HEK293 (cell line): ENCODE measurements at regions not wholly inside any gene's neighbourhood (a gene's known extent, or its start where the extent isn't known, plus 50 kb on each side); places are given as distances from the start of the nearest gene placed in this dataset.

Source experiments
- CTCF ChIA-PET: fragments of 350-600 bp; formaldehyde crosslinking; extraction: SDS; loops from one replicate; lab custom pipeline; 2021; ENCODE audit warnings: antibody characterized with exemption; lab: Yijun Ruan, JAX
- POLR2A ChIA-PET: fragments of 300-600 bp; formaldehyde crosslinking; extraction: SDS; loops from one replicate; lab custom pipeline; 2020; ENCODE audit warnings: antibody characterized with exemption, inconsistent platforms; lab: Yijun Ruan, JAX
- H3K27ac ChIP-seq: fragments of 200-500 bp; sonication (Bioruptor generic); 2 replicates; pipeline ENCODE4 v1.5.1; 2014; ENCODE audit warnings: low read depth, low read length, control low read depth, inconsistent platforms; ENCODE audit errors: extremely low read depth
- H3K36me3 ChIP-seq, 2 experiments: fragments of 200-500 bp in 1 of 2; sonication (Bioruptor generic) in 1 of 2; 1 replicate in 1 of 2; 2 replicates in 1 of 2; pipeline ENCODE4 v1.5.1; 2014 to 2017; ENCODE audit warnings: inconsistent platforms in 2 of 2, low read length in 2 of 2; ENCODE audit not compliant: control insufficient read depth in 2 of 2, insufficient read depth in 1 of 2
- H3K4me1 ChIP-seq: fragments of 200-500 bp; sonication (Bioruptor generic); 2 replicates; pipeline ENCODE4 v1.5.1; 2014; ENCODE audit warnings: mild to moderate bottlenecking, low read length, inconsistent platforms; ENCODE audit not compliant: control insufficient read depth, insufficient read depth
- H3K4me3 ChIP-seq: 2 replicates; pipeline ENCODE4 v1.5.1; 2011; ENCODE audit warnings: low read depth, mild to moderate bottlenecking, control low read depth, low read length, moderate library complexity
- H3K9me3 ChIP-seq: fragments of 200-500 bp; sonication (Bioruptor generic); 2 replicates; pipeline ENCODE4 v1.5.1; 2014; ENCODE audit warnings: low read depth, low read length, inconsistent platforms; ENCODE audit not compliant: control insufficient read depth, insufficient read depth
- BCL11A ChIP-seq: fragments of 450-650 bp; formaldehyde crosslinking; IDR thresholded peaks from 2 replicates; pipeline ENCODE4 v1.5.1; 2016; ENCODE audit warnings: low read depth, missing biosample characterization, missing genetic modification characterization
- IKZF3 ChIP-seq: fragments of 450-650 bp; IDR thresholded peaks from 2 replicates; pipeline ENCODE4 v1.5.0; 2018; ENCODE audit warnings: missing biosample characterization, mild to moderate bottlenecking, missing genetic modification characterization, moderate library complexity
- KLF1 ChIP-seq: fragments of 450-650 bp; formaldehyde crosslinking; IDR thresholded peaks from 2 replicates; pipeline ENCODE4 v1.5.1; 2016; ENCODE audit warnings: missing biosample characterization, missing genetic modification characterization
- OVOL3 ChIP-seq: fragments of 450-650 bp; formaldehyde crosslinking; IDR thresholded peaks from 2 replicates; pipeline ENCODE4 v1.5.1; 2016; ENCODE audit warnings: missing biosample characterization, missing genetic modification characterization
- RBAK ChIP-seq: fragments of 450-650 bp; formaldehyde crosslinking; IDR thresholded peaks from 2 replicates; pipeline ENCODE4 v1.5.1; 2016; ENCODE audit warnings: missing biosample characterization, missing genetic modification characterization
- SCRT2 ChIP-seq: fragments of 450-650 bp; formaldehyde crosslinking; IDR thresholded peaks from 2 replicates; pipeline ENCODE4 v1.5.1; 2016; ENCODE audit warnings: missing biosample characterization, missing genetic modification characterization
- TCF7L2 ChIP-seq: IDR thresholded peaks from 2 replicates; pipeline ENCODE4 v1.6.1; 2011; ENCODE audit warnings: low read depth, mild to moderate bottlenecking, inconsistent platforms, low read length, moderate library complexity, borderline replicate concordance
- YY2 ChIP-seq: fragments of 450-650 bp; formaldehyde crosslinking; IDR thresholded peaks from 2 replicates; pipeline ENCODE4 v1.5.1; 2016; ENCODE audit warnings: missing biosample characterization, missing genetic modification characterization
- ZBTB1 ChIP-seq: fragments of 450-650 bp; formaldehyde crosslinking; IDR thresholded peaks from 2 replicates; pipeline ENCODE4 v1.5.1; 2016; ENCODE audit warnings: missing biosample characterization, missing genetic modification characterization
- ZBTB20 ChIP-seq: fragments of 450-650 bp; formaldehyde crosslinking; IDR thresholded peaks from 2 replicates; pipeline ENCODE4 v1.5.1; 2016; ENCODE audit warnings: missing biosample characterization, missing genetic modification characterization
- ZFP41 ChIP-seq: fragments of 450-650 bp; formaldehyde crosslinking; IDR thresholded peaks from 2 replicates; pipeline ENCODE4 v1.5.1; 2016; ENCODE audit warnings: missing biosample characterization, missing genetic modification characterization, borderline replicate concordance
- ZNF157 ChIP-seq: fragments of 450-650 bp; formaldehyde crosslinking; IDR thresholded peaks from 2 replicates; pipeline ENCODE4 v1.5.1; 2016; ENCODE audit warnings: missing biosample characterization, missing genetic modification characterization
- ZNF169 ChIP-seq: fragments of 450-650 bp; formaldehyde crosslinking; IDR thresholded peaks from 2 replicates; pipeline ENCODE4 v1.5.1; 2016; ENCODE audit warnings: missing biosample characterization, missing genetic modification characterization
- ZNF311 ChIP-seq: fragments of 450-650 bp; formaldehyde crosslinking; IDR thresholded peaks from 2 replicates; pipeline ENCODE4 v1.5.1; 2017; ENCODE audit warnings: missing biosample characterization, missing genetic modification characterization, borderline replicate concordance
- ZNF350 ChIP-seq: fragments of 450-650 bp; formaldehyde crosslinking; IDR thresholded peaks from 2 replicates; pipeline ENCODE4 v1.5.0; 2017; ENCODE audit warnings: missing biosample characterization, mild to moderate bottlenecking, missing genetic modification characterization
- ZNF391 ChIP-seq: fragments of 450-650 bp; formaldehyde crosslinking; IDR thresholded peaks from 2 replicates; pipeline ENCODE4 v1.5.1; 2016; ENCODE audit warnings: low read depth, missing biosample characterization, missing genetic modification characterization, borderline replicate concordance
- ZNF394 ChIP-seq: fragments of 450-650 bp; formaldehyde crosslinking; IDR thresholded peaks from 2 replicates; pipeline ENCODE4 v1.5.1; 2016; ENCODE audit warnings: missing biosample characterization, missing genetic modification characterization, mild to moderate bottlenecking, moderate library complexity, borderline replicate concordance
- ZNF404 ChIP-seq: fragments of 450-650 bp; formaldehyde crosslinking; IDR thresholded peaks from 2 replicates; pipeline ENCODE4 v1.5.1; 2017; ENCODE audit warnings: missing biosample characterization, missing genetic modification characterization
- ZNF416 ChIP-seq: fragments of 450-650 bp; formaldehyde crosslinking; IDR thresholded peaks from 2 replicates; pipeline ENCODE4 v1.5.1; 2016; ENCODE audit warnings: missing biosample characterization, missing genetic modification characterization
- ZNF501 ChIP-seq: fragments of 450-650 bp; formaldehyde crosslinking; IDR thresholded peaks from 2 replicates; pipeline ENCODE4 v1.5.1; 2016; ENCODE audit warnings: missing biosample characterization, missing genetic modification characterization
- ZNF529 ChIP-seq: fragments of 450-650 bp; formaldehyde crosslinking; IDR thresholded peaks from 2 replicates; pipeline ENCODE4 v1.5.1; 2017; ENCODE audit warnings: missing genetic modification characterization, missing biosample characterization; ENCODE audit not compliant: insufficient replicate concordance
- ZNF600 ChIP-seq: fragments of 450-650 bp; formaldehyde crosslinking; IDR thresholded peaks from 2 replicates; pipeline ENCODE4 v1.5.1; 2016; ENCODE audit warnings: missing biosample characterization, missing genetic modification characterization
- ZNF670 ChIP-seq: fragments of 450-650 bp; formaldehyde crosslinking; IDR thresholded peaks from 2 replicates; pipeline ENCODE4 v1.5.1; 2016; ENCODE audit warnings: missing biosample characterization, missing genetic modification characterization, low read depth
- ZNF677 ChIP-seq: fragments of 450-650 bp; IDR thresholded peaks from 2 replicates; pipeline ENCODE4 v1.5.0; 2018; ENCODE audit warnings: missing biosample characterization, mild to moderate bottlenecking, missing genetic modification characterization, moderate library complexity
- TF ChIP-seq, protein P1 (sequence below): fragments of 450-650 bp; formaldehyde crosslinking; IDR thresholded peaks from 2 replicates; pipeline ENCODE4 v1.5.1; 2016; ENCODE audit warnings: missing biosample characterization, missing genetic modification characterization
- TF ChIP-seq, protein P2 (sequence below): fragments of 450-650 bp; formaldehyde crosslinking; IDR thresholded peaks from 2 replicates; pipeline ENCODE4 v1.5.1; 2016; ENCODE audit warnings: missing biosample characterization, missing genetic modification characterization
- TF ChIP-seq, protein P3 (sequence below): fragments of 450-650 bp; formaldehyde crosslinking; IDR thresholded peaks from 2 replicates; pipeline ENCODE4 v1.5.1; 2016; ENCODE audit warnings: missing biosample characterization, missing genetic modification characterization

DNA sequence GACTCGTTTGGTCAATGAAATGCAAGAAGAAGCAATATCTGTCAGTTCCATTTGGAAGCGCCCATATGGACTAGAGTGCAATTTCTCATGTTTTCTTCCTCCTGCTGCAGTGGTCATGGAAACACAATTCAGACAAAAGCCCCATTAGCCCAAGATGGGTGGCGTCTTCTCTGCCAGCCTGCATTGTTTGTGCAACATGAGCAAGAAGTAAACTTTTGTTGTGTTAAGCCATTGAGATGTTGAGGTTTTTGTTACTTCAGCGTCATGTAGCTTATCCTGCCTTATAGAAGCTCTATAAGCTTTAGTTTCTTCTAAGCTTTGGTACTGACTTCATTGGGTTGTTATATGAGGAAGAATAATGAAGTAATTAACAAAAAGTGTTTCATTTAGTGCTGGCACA is 137.4 kb downstream of the NPIPB5 start:
- POLR2A ChIA-PET, result no interaction called here
- Histone ChIP-seq H3K9me3 (no peaks in the 10 kb centered on the region), H3K27ac (no peak overlapping the region), H3K36me3 (no peaks in the 10 kb centered on the region), H3K4me3 (no peak overlapping the region)
- CTCF ChIA-PET, result no interaction called here
- no peak for TF ChIP-seq YY2 (tag by site-specific recombination)
- no peak for TF ChIP-seq ZNF501 (tag by site-specific recombination)
- no peak for TF ChIP-seq ZNF416 (tag by site-specific recombination)
- no peak for TF ChIP-seq ZFP41
- TF ChIP-seq BCL11A, result no peak
- no peak for TF ChIP-seq IKZF3
- TF ChIP-seq ZBTB20 (tag by site-specific recombination), result no peak
- TF ChIP-seq, protein P1, sequence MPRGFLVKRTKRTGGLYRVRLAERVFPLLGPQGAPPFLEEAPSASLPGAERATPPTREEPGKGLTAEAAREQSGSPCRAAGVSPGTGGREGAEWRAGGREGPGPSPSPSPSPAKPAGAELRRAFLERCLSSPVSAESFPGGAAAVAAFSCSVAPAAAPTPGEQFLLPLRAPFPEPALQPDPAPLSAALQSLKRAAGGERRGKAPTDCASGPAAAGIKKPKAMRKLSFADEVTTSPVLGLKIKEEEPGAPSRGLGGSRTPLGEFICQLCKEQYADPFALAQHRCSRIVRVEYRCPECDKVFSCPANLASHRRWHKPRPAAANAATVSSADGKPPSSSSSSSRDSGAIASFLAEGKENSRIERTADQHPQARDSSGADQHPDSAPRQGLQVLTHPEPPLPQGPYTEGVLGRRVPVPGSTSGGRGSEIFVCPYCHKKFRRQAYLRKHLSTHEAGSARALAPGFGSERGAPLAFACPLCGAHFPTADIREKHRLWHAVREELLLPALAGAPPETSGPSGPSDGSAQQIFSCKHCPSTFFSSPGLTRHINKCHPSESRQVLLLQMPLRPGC (tag by site-specific recombination), result no peak
- TF ChIP-seq ZNF350 (tag by site-specific recombination), result no peak
- no peak for TF ChIP-seq ZNF404
- TF ChIP-seq TCF7L2, result no peak
- TF ChIP-seq RBAK (tag by site-specific recombination), result no peak
- TF ChIP-seq, all 188 proteins: peak for 0
- peaks cover 5% of the 10 kb centered on the region for H3K4me1 ChIP-seq

DNA sequence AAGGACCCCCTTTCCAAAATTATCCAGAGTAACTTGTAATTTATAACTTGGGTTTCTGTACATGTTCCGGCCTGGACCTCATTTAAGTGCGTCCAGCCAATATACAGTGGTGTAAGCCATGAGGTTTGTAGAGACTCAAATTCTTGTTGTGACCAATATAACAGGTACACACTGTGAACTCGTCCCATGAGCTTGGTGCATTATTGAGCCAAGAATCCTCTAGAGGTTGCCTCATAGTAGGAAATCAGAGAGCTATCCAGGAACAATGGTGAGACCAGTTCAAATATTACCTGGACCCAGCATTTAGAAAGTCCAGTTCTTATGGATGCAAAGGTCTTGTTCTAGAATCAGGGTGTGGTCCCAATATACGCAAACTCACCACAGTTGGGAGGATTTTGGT is 138.2 kb downstream of the NPIPB5 start:
- ChIA-PET CTCF (no interaction called here), POLR2A (interaction anchor here (0.7 kb wide), 1 partner anchor 38 kb away, joined by 8 read pairs; no protein-coding TSS in a partner anchor)
- no peak for TF ChIP-seq ZNF169 (tag by site-specific recombination)
- no peak for TF ChIP-seq ZBTB1 (tag by site-specific recombination)
- TF ChIP-seq, protein P2, sequence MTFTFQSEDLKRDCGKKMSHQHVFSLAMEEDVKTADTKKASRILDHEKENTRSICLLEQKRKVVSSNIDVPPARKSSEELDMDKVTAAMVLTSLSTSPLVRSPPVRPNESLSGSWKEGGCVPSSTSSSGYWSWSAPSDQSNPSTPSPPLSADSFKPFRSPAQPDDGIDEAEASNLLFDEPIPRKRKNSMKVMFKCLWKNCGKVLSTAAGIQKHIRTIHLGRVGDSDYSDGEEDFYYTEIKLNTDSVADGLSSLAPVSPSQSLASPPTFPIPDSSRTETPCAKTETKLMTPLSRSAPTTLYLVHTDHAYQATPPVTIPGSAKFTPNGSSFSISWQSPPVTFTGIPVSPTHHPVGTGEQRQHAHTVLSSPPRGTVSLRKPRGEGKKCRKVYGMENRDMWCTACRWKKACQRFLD (tag by site-specific recombination), result no peak
- no peak for TF ChIP-seq SCRT2
- TF ChIP-seq ZNF391, result no peak
- TF ChIP-seq, protein P3, sequence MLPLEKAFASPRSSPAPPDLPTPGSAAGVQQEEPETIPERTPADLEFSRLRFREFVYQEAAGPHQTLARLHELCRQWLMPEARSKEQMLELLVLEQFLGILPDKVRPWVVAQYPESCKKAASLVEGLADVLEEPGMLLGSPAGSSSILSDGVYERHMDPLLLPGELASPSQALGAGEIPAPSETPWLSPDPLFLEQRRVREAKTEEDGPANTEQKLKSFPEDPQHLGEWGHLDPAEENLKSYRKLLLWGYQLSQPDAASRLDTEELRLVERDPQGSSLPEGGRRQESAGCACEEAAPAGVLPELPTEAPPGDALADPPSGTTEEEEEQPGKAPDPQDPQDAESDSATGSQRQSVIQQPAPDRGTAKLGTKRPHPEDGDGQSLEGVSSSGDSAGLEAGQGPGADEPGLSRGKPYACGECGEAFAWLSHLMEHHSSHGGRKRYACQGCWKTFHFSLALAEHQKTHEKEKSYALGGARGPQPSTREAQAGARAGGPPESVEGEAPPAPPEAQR (tag by site-specific recombination), result no peak
- no peak for TF ChIP-seq ZNF394 (tag by site-specific recombination)
- TF ChIP-seq OVOL3 (tag by site-specific recombination), result no peak
- no peak for TF ChIP-seq ZNF677 (tag by site-specific recombination)
- TF ChIP-seq ZNF157, result no peak
- no peak for TF ChIP-seq ZNF529 (tag by site-specific recombination)
- no peak for TF ChIP-seq ZNF311 (tag by site-specific recombination)
- no peak for TF ChIP-seq ZNF600 (tag by site-specific recombination)
- no peak for TF ChIP-seq ZNF670 (tag by site-specific recombination)
- no peak for TF ChIP-seq KLF1
- no peak for TF ChIP-seq IKZF3
- H3K36me3 ChIP-seq, result no peaks in the 10 kb centered on the region
- peaks cover 5% of the 10 kb centered on the region for H3K4me1 ChIP-seq
- H3K9me3 ChIP-seq, result no peaks in the 10 kb centered on the region
- no peak overlapping the region for H3K27ac ChIP-seq
- no peak overlapping the region for H3K4me3 ChIP-seq
